Breast epithelium (tissue), 3 donors: ENCODE measurements at regions not wholly inside any gene's neighbourhood (a gene's known extent, or its start where the extent isn't known, plus 50 kb on each side); places are given as distances from the start of the nearest gene placed in this dataset.

ENCODE experiments used
- POLR2A ChIP-seq: fragments of 450-650 bp; IDR thresholded peaks from one replicate; pipeline ENCODE4 v1.6.1; 2016; ENCODE audit warnings: antibody characterized with exemption, mild to moderate bottlenecking, moderate library complexity
- POLR2AphosphoS5 ChIP-seq, 3 donors: sonication (generic); formaldehyde crosslinking; IDR thresholded peaks; one replicate each; pipeline ENCODE4 v1.6.1; 2017; ENCODE audit warnings: antibody characterized with exemption in 3 of 3
- TF ChIP-seq, protein P1 (sequence below), 3 donors: fragments of 450-650 bp; IDR thresholded peaks; one replicate each; pipeline ENCODE4 v1.5.1; 2016 to 2017; ENCODE audit warnings: antibody characterized with exemption in 3 of 3, mild to moderate bottlenecking in 3 of 3, moderate library complexity in 3 of 3

DNA sequence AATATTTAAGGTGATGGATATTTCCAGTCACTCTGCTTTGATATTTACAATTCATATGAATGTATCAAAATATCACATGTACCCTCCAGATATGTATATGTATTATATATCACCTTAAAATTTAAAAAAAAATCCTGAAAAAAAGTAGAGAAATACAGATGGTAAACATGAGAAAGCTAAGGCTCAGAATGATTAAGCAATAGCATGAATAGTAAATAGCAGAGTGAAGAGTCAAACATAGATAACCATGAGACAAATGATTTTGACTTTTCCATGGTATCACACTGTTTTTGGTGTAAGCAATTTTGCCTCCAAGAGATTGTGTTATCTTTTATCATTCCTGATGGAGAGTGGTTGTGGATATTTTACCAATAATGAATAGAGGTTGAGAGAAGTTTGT is 868.8 kb downstream of the CDH11 start:
- TF ChIP-seq, protein P1, sequence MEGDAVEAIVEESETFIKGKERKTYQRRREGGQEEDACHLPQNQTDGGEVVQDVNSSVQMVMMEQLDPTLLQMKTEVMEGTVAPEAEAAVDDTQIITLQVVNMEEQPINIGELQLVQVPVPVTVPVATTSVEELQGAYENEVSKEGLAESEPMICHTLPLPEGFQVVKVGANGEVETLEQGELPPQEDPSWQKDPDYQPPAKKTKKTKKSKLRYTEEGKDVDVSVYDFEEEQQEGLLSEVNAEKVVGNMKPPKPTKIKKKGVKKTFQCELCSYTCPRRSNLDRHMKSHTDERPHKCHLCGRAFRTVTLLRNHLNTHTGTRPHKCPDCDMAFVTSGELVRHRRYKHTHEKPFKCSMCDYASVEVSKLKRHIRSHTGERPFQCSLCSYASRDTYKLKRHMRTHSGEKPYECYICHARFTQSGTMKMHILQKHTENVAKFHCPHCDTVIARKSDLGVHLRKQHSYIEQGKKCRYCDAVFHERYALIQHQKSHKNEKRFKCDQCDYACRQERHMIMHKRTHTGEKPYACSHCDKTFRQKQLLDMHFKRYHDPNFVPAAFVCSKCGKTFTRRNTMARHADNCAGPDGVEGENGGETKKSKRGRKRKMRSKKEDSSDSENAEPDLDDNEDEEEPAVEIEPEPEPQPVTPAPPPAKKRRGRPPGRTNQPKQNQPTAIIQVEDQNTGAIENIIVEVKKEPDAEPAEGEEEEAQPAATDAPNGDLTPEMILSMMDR (IDR thresholded peaks at IDR 0.05), result no peak
- TF ChIP-seq POLR2A (no peak), POLR2AphosphoS5 (IDR thresholded peaks at IDR 0.05) (no peak)
